ENCODE measurements at regions not wholly inside any gene's neighbourhood (a gene's known extent, or its start where the extent isn't known, plus 50 kb on each side); places are given as distances from the start of the nearest gene placed in this dataset.

- TF ChIP-seq CTCF (IDR thresholded peaks at IDR 0.05; ENCODE audit: low read depth, low read length): no peak
- H3K4me3 ChIP-seq (ENCODE audit: low read depth, low read length): no peak overlapping the region
- DNase-seq (ENCODE audit: low read depth, low spot score): peak; percentile 56
- in situ Hi-C loops (cut with HindIII; ENCODE audit: low sequenced_read_pairs): no loop called here
These were observed 180.4 kb downstream of the SMAD6 start for GRCh38 chr15:66882251-66883020.

- DNase-seq (ENCODE audit: low read depth, low spot score): peak; percentile 100
- H3K4me3 ChIP-seq (ENCODE audit: low read depth, low read length): no peak overlapping the region
- no peak for TF ChIP-seq CTCF (IDR thresholded peaks at IDR 0.05; ENCODE audit: low read depth, low read length)
- in situ Hi-C loops (cut with HindIII; ENCODE audit: low sequenced_read_pairs): no loop called here
These were observed 181.4 kb downstream of the SMAD6 start for GRCh38 chr15:66883284-66883911.

- H3K4me3 ChIP-seq (ENCODE audit: low read depth, low read length): no peak overlapping the region
- in situ Hi-C loops (cut with HindIII; ENCODE audit: low sequenced_read_pairs): no loop called here
- TF ChIP-seq CTCF (IDR thresholded peaks at IDR 0.05; ENCODE audit: low read depth, low read length): no peak
- no peak for DNase-seq (ENCODE audit: low read depth, low spot score)
These were observed 181.2 kb upstream of the SMAD3 start for GRCh38 chr15:66884115-66884622.

- no peak for TF ChIP-seq CTCF (IDR thresholded peaks at IDR 0.05; ENCODE audit: low read depth, low read length)
- in situ Hi-C loops (cut with HindIII; ENCODE audit: low sequenced_read_pairs): no loop called here
These were observed 180.7 kb upstream of the SMAD3 start for GRCh38 chr15:66884661-66885237.

GRCh38 chr15:66885281-66885915 lies 180.0 kb upstream of the SMAD3 start:
- no peak for TF ChIP-seq CTCF (IDR thresholded peaks at IDR 0.05; ENCODE audit: low read depth, low read length)
- in situ Hi-C loops (cut with HindIII; ENCODE audit: low sequenced_read_pairs): no loop called here
- H3K4me3 ChIP-seq (ENCODE audit: low read depth, low read length): no peak overlapping the region
- no peak for DNase-seq (ENCODE audit: low read depth, low spot score)

More at GRCh38 chr15:66884661-66885237, 180.7 kb upstream of the SMAD3 start:
- no peak for DNase-seq (ENCODE audit: low read depth, low spot score)
- no peak overlapping the region for H3K4me3 ChIP-seq (ENCODE audit: low read depth, low read length)

- DNase-seq (ENCODE audit: low read depth, low spot score): no peak
- no peak for TF ChIP-seq CTCF (IDR thresholded peaks at IDR 0.05; ENCODE audit: low read depth, low read length)
- in situ Hi-C loops (cut with HindIII; ENCODE audit: low sequenced_read_pairs): no loop called here
- H3K4me3 ChIP-seq (ENCODE audit: low read depth, low read length): no peak overlapping the region
These were observed 179.1 kb upstream of the SMAD3 start for GRCh38 chr15:66886241-66886675.

Measured in astrocyte of the spinal cord (primary cell).